ENCODE measurements at regions not wholly inside any gene's neighbourhood (a gene's known extent, or its start where the extent isn't known, plus 50 kb on each side); places are given as distances from the start of the nearest gene placed in this dataset.
"Not testable (repeated sequence)": the region's sequence is repeated elsewhere in the genome, so short reads cannot be mapped to it uniquely, and the experiment has no call there.

- DNase-seq (ENCODE audit: low read depth in 2 of 2): no peak
Observed at GRCh38 chr2:190742431-190742830, 93.5 kb downstream of the NAB1 start.

GRCh38 chr2:190744041-190744440, 95.2 kb downstream of the NAB1 start:
- no peak for DNase-seq (ENCODE audit: low read depth in 2 of 2)

- DNase-seq (ENCODE audit: low read depth in 2 of 2): no peak
Observed at GRCh38 chr2:190746971-190747761, 98.3 kb downstream of the NAB1 start.

GRCh38 chr2:190748966-190749365, 100.1 kb downstream of the NAB1 start:
- no peak for DNase-seq (ENCODE audit: low read depth in 2 of 2)

- no peak for DNase-seq (ENCODE audit: low read depth in 2 of 2)
Observed at GRCh38 chr2:190755772-190756415, 107.0 kb downstream of the NAB1 start.

GRCh38 chr2:190759749-190760213, 110.9 kb downstream of the NAB1 start:
- no peak for DNase-seq (ENCODE audit: low read depth in 2 of 2)

GRCh38 chr2:190760353-190761150, 111.7 kb downstream of the NAB1 start:
- DNase-seq (ENCODE audit: low read depth in 2 of 2): not testable (repeated sequence)

GRCh38 chr2:190761216-190761615, 112.3 kb downstream of the NAB1 start:
- DNase-seq (ENCODE audit: low read depth in 2 of 2): not testable (repeated sequence)

GRCh38 chr2:190762566-190762965, 113.7 kb downstream of the NAB1 start:
- DNase-seq (ENCODE audit: low read depth in 2 of 2): no peak

- DNase-seq (ENCODE audit: low read depth in 2 of 2): no peak
Observed at GRCh38 chr2:190763100-190763499, 114.2 kb downstream of the NAB1 start.

- DNase-seq (ENCODE audit: low read depth in 2 of 2): peak; percentile 12 to 48
Observed at GRCh38 chr2:190763901-190764514, 115.1 kb downstream of the NAB1 start.

GRCh38 chr2:190765386-190766173, 115.0 kb upstream of the GLS start:
- no peak for DNase-seq (ENCODE audit: low read depth in 2 of 2)

- DNase-seq (ENCODE audit: low read depth in 2 of 2): no peak
Observed at GRCh38 chr2:190766174-190766572, 114.4 kb upstream of the GLS start.

GRCh38 chr2:190766595-190766994, 114.0 kb upstream of the GLS start:
- DNase-seq (ENCODE audit: low read depth in 2 of 2): no peak

- no peak for DNase-seq (ENCODE audit: low read depth in 2 of 2)
Observed at GRCh38 chr2:190767821-190768220, 112.8 kb upstream of the GLS start.

- DNase-seq (ENCODE audit: low read depth in 2 of 2): no peak
Observed at GRCh38 chr2:190769258-190769657, 111.4 kb upstream of the GLS start.

- DNase-seq (ENCODE audit: low read depth in 2 of 2): no peak
Observed at GRCh38 chr2:190771726-190772125, 108.9 kb upstream of the GLS start.

- no peak for DNase-seq (ENCODE audit: low read depth in 2 of 2)
Observed at GRCh38 chr2:190780594-190780993, 100.0 kb upstream of the GLS start.

GRCh38 chr2:190781604-190782198, 98.9 kb upstream of the GLS start:
- DNase-seq (ENCODE audit: low read depth in 2 of 2): peak; percentile 21 to 66

GRCh38 chr2:190782264-190782663, 98.4 kb upstream of the GLS start:
- DNase-seq (ENCODE audit: low read depth in 2 of 2): no peak
